SH-SY5Y (cell line): ENCODE measurements at regions not wholly inside any gene's neighbourhood (a gene's known extent, or its start where the extent isn't known, plus 50 kb on each side); places are given as distances from the start of the nearest gene placed in this dataset.

Experiments
- GATA2 ChIP-seq: IDR thresholded peaks from 2 replicates; pipeline ENCODE4 v1.6.1; 2011; ENCODE audit warnings: mild to moderate bottlenecking, low read depth, low read length
- GATA3 ChIP-seq: IDR thresholded peaks from 2 replicates; pipeline ENCODE4 v1.6.1; 2011; ENCODE audit warnings: low read depth, mild to moderate bottlenecking, low read length, moderate library complexity

DNA sequence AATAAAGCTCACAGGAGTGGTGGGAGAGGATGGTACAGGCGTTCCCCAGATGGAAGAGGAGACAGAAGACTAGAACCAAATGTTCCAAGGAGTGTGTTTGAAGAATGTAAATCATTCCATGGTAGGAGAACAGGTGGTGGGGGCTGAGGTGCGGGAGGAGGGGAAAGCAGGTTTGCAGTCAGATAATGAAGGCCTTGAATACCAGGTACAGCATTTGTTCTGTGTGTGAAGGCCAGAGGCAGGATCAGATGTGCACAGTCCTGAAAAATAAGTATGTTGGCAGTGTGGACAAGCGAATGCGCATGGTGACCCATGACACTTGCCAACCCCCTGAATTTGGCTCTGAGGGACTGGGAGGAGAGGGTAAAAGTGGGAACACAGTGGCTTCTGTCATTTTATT lies 59.9 kb upstream of the ALDH1B1 start:
- TF ChIP-seq GATA2 (no peak), GATA3 (no peak)
